Right ventricle myocardium inferior (tissue), 1 donor: ENCODE measurements at regions not wholly inside any gene's neighbourhood (a gene's known extent, or its start where the extent isn't known, plus 50 kb on each side); places are given as distances from the start of the nearest gene placed in this dataset.
"Not testable (repeated sequence)": the region's sequence is repeated elsewhere in the genome, so short reads cannot be mapped to it uniquely, and the experiment has no call there.

Experiments used
- ATAC-seq: fragments of 200-7000 bp; cut with Tn5 transposase; one replicate; pipeline ENCODE4 v1.9.1; 2020; ENCODE audit warnings: mild to moderate bottlenecking, moderate library complexity
- DNase-seq: peaks from one replicate; pipeline ENCODE4 v3.0.0; 2021; ENCODE audit errors: missing footprints
- intact Hi-C: fragments of 100-400 bp; cut with DNase I; formaldehyde crosslinking; loops from one replicate; pipeline ENCODE4 v1.11.0; 2022
- donor health status: DM: no; HTN: yes; CAD: no; lungs with severe emphysema.

DNA sequence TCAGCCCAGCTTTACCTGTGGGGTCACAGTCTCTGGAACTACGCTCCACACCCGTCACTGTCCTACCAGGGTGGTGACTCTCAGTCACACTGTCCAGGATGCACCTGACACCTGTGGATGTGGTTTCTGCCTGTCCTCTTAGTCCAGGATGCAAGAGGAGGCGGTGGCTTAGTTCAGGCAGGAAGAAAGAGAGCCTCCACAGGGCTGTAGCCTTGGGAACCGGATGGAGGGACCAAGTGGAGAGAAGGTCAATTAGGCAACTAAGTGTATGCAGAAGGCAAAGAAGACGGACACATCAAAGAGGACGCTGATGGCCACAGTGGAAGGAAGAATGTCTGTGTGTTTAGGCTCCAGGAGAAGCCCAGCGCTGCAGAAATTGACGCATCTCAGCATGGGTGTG, 153.9 kb upstream of the IRF2BP2 start:
- DNase-seq (no peak), ATAC-seq (no peak)
- intact Hi-C loops: no loop called here

DNA sequence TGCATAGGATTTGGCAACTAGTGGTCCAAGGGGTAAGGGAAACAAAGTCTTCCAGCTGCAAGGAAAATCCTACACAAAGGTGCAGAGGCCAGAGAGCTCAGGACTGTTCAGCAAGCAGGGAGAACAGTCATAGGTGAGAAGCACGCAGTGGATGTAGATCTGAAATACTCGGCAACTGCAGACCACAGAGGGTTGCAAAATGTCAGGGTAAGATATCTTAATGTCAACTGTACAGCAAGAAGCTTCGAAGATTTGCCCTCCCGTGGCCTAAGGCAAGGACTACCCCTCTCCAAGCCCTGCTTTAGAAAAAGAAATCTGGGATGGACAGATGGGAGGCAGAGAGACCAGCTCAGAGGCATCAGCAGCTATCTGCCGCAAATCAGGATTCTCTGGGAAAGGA, 153.4 kb upstream of the IRF2BP2 start:
- ATAC-seq: no peak
- DNase-seq: no peak
- intact Hi-C loops: no loop called here

DNA sequence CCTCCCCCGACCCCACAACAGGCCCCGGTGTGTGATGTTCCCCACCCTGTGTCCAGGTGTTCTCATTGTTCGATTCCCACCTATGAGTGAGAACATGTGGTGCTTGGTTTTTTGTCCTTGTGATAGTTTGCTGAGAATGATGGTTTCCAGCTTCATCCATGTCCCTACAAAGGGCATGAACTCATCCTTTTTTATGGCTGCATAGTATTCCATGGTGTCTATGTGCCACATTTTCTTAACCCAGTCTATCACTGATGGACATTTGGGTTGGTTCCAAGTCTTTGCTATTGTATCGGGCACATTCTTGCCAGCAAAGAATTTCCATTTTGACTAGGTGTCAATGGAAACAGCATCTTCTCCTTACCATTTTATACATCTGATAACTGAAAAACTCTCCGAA, 152.1 kb upstream of the IRF2BP2 start:
- DNase-seq, ATAC-seq, intact Hi-C loops: not testable (repeated sequence)

DNA sequence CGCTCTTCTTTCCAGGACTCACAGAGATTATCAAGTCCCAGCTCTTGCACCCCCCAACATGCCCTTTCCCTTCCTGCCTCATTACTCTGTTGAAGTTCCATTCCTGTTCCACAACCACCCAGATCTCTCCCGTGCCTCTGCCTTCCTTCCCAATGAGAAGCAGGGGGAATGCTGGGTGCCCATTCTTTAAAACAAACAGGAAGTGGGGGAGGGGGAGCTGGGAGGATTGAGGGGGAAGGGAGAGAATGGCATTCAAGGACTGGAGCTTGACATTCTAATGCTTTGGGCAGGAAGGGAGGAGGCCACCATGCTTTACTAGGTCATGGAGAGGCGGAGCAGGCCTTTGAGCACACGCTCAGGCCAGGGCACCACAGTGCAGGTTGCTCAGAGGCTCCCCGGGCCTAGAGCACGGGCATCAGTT, 150.3 kb upstream of the IRF2BP2 start:
- no peak for ATAC-seq
- intact Hi-C loops: no loop called here
- no peak for DNase-seq

DNA sequence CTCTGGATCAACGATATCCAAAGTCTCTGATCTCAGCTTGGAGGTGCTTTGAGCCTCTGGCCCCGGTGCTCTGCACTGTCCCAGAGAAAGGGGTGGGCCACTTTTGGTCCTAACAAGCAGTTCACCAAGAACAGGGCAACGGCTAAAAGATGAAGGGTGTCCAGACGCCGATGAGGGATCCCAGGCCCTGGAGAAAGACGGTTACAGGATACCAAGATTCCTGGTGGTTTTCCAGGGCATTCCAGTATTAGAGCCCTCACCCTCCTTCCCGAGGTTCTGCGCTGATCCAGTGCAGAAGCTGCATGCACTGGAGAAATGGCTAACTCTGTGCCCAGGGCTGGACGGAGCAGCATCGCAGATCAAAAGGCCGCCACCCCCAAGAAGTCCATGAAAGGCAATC, 149.9 kb upstream of the IRF2BP2 start:
- DNase-seq (no peak), ATAC-seq (no peak)
- intact Hi-C loops: no loop called here

DNA sequence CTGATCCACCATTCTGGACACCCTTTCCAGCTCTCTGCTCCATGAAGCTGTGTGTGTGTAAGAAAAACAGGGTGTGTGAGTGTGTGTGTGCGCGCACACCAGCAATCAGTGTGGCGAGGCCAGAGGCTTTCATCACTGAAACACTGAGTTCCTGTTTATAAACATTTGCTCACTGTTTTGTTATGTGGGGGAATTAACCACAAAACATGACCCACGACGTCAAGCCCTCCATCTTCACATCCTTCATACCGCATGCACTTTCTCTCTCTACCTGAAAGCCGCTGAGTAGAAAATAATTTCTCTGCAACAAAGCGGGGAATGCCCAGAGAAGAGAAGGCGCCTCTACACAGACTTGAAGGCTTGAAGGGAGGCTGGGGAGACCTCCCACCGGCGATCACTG, 148.9 kb upstream of the IRF2BP2 start:
- intact Hi-C loops: no loop called here
- no peak for DNase-seq
- no peak for ATAC-seq

DNA sequence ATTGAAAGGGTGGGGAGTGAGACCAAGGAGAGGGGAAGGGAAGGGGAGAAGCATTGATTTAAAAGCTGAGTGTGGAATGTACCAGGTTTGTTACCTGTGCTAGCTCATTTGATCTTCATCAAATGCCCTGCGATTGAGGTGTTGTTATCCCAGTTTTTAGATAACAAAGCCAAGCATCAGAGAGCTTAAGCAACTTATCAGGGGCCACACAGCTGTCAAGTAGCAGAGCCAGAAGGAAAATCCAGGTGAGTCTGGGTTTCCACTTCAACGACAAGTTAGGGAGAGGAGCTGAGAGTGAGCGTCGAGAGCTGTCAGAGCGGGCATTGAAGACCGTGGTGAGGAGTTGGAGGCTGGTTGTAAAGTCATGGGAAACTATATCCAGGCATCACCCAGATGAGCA, 146.9 kb upstream of the IRF2BP2 start:
- ATAC-seq (no peak), DNase-seq (no peak)
- intact Hi-C loops: no loop called here

DNA sequence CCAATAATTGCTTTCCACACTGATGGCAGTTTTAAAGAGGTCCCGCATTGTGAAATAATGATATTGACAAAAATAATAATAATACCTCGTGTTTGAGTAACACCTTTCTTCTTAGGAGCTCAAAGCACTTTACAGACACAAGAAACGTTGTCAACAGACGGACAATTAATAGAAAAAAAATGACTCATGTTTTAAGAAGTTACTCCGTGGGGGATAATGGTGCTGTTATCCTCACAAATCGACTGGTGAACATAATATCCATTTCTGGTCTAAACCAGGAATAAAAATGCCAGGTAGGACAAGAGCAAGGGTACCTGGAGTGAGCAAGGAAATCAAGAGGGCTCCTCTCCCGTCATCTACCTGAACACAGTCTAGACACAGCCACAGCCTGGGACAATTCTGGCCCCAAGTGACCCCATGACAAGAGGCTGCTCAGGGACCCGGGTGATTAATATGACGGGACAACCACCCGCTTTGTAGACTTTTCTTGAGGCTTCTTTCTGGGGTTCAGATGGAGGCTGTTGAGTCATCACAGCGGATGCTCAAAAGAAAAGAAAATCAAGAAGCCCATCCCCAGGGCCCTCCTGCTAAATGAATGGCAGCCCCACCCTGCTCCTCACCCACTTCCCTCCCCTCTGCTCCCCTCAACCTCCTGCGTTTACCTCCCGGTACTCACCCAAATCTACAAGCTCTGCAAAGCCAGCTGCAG, 146.2 kb upstream of the IRF2BP2 start:
- no peak for DNase-seq
- intact Hi-C loops: no loop called here
- no peak for ATAC-seq

DNA sequence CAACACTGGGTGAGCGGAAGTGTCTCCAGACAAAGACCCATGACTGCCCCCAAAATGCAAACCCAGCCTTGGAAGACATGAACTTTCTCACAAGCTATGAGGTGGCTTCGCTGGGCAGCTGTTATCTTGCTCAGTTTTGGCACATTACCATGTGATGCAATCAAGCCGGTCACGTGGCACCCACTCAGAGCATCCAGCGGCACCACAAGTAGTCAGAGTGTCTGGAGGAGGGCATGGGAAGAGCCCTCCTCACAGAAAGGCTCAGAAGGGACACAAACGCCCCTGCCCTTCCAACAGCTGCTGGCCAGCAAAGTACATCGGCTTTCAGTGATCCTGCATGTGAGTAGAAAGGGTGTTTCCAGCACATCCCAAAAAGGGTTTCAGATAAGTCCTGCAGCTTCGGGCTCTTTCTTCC, 145.5 kb upstream of the IRF2BP2 start:
- intact Hi-C loops: no loop called here
- ATAC-seq (peak; percentile 90), DNase-seq (peak; percentile 87)

DNA sequence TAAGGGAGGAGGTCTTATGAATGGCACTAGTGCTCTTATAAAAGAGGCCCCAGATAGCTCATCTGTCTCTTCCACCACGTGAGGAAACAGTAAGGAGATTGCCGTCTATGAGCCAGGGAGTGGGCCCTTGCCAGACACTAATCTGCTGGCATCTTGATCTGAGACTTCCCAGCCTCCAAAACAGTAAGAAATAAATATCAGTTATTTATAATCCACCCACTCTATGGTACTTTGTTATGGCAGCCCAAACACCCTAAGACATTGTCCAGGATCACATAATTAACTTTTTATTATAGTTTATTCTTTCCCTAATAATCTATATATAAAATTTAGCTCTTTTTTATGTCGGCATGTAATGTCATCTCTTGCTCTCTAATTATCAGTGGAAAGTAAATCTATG, 144.0 kb upstream of the IRF2BP2 start:
- intact Hi-C loops: no loop called here
- DNase-seq: no peak

DNA sequence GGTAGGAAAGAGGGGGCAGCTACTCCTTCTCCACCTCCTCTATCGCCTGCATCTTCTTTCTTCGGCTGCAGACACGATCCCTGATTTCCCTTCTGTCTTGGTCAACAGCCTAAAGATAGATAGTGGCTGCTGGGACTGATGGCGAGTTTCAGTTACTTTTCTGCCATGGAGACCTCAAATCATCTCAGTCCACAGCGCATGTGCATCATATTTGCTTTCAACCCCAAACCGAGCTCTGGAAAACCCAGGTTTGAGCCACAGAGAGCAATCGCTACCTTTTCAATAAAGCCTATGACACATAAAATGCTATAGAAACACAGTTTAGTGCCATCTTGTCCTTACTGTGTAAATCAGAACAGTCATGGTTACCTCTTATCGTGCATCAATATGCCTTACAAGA, 142.9 kb upstream of the IRF2BP2 start:
- ATAC-seq (no peak), DNase-seq (no peak)
- intact Hi-C loops: no loop called here

More for the DNA sequence above, 144.0 kb upstream of the IRF2BP2 start:
- no peak for ATAC-seq

DNA sequence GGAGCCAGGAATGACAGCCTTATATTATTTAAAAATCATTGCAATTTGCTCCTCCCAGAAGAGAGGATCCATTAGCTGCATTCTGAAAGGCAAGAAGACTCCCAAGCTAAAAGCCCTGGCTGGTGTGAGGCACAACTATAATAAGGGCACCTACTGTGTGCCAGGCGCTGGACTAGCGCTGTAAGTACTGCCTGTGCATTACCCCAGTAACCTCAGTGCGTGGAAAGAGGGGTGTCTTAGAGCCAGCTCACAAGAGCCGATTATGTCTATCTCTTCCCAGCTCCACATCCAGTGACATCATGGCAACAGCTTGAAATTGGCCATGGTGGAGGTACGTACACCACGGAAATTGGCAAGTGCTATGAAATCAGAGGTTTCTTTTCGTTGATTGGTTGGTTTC, 141.7 kb upstream of the IRF2BP2 start:
- intact Hi-C loops: no loop called here
- ATAC-seq (no peak), DNase-seq (no peak)

DNA sequence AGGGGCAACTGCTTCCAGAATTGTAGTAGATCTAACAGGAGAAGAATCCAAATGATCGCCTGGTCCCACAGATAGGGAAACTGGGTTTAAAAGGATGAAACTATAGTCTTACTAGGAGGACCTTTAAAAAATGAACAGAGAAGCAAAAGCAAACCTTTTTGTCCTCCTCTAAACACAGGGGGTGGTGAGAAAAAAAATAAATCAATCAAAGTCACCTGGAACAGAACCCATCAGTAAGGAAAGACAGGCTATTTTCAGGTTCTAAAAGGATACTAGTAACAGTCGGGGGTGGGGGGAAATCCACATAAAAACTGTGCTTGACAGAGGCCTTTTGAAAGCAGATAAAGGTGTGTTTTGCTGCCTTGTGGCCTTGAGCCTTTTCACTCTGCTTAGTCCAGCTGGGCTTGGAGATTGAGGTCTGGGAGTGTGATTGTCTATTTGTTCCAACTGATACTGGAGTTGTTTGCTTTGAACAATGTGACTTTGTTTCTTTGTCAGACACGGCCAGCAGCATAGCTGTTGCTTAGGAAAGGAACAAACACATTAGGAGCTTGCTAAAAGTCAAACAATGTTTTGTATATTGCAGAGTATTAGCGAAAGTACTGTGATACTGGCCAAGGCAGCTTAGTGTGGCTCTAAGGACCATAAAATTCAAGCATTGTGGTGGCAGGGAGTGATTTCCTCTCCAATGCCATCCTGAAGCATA, 141.1 kb upstream of the IRF2BP2 start:
- intact Hi-C loops: no loop called here
- DNase-seq: no peak
- ATAC-seq: peak; percentile 59

DNA sequence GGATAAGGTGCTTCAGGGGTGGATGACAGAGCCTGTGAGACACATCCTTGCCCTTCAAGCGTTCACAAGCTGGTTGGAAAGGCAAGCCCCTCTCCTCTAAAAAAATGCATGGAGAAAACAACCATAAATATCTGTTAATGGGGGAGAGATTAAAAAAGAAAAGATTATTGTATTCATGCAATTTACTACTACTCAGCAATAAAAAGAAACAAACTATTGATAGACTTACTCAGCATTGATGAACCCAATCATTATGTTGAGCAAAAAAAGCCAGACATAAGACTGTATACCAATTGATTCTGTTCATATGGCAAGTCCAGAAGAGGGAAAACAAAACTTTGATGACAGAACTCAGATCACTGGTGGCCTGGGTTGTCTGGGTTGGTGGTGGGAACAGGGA, 138.7 kb upstream of the IRF2BP2 start:
- ATAC-seq (no peak), DNase-seq (no peak)
- intact Hi-C loops: no loop called here

DNA sequence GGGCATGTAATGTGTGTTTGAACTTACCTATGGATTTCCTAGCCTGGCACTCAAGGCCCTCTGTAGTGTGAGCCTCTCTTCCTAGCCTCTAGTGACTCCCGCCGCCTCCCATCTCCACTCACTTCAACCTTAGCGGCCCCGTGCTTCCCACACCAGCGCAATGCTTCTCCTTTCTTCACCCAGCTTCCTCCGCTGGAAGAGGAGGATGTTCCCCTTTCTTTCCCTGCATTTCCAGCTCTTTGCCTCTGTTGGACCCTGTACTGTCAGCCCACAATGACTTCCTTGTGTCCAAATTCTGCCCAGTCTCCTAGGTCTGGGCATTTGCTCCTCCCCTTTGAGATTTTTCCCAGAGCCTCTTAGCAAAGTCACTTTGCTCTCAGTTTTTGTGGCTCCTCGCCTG, 138.1 kb upstream of the IRF2BP2 start:
- ATAC-seq: peak; percentile 12
- intact Hi-C loops: no loop called here

DNA sequence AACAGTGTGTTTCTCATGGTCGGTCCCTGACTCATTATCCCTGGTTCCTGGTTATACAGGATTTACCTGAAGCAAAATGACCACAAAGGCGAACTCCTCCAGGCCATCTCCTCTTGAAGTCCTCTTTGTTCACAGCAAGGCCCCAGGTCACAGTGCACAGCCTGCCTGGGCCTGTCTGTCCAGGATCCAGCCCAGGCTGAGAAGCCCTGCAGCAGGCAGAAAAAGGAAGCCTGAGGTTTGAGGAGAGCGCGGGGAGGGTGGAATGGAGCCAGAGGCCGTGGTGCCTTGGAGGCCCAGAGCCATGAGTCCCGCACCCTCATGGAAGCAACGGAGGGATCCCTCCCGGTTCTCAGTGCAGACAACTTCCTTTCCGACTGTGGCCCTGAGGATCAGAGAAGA, 136.8 kb upstream of the IRF2BP2 start:
- intact Hi-C loops: no loop called here
- no peak for ATAC-seq
- no peak for DNase-seq

More for the DNA sequence above, 138.1 kb upstream of the IRF2BP2 start:
- DNase-seq: no peak

DNA sequence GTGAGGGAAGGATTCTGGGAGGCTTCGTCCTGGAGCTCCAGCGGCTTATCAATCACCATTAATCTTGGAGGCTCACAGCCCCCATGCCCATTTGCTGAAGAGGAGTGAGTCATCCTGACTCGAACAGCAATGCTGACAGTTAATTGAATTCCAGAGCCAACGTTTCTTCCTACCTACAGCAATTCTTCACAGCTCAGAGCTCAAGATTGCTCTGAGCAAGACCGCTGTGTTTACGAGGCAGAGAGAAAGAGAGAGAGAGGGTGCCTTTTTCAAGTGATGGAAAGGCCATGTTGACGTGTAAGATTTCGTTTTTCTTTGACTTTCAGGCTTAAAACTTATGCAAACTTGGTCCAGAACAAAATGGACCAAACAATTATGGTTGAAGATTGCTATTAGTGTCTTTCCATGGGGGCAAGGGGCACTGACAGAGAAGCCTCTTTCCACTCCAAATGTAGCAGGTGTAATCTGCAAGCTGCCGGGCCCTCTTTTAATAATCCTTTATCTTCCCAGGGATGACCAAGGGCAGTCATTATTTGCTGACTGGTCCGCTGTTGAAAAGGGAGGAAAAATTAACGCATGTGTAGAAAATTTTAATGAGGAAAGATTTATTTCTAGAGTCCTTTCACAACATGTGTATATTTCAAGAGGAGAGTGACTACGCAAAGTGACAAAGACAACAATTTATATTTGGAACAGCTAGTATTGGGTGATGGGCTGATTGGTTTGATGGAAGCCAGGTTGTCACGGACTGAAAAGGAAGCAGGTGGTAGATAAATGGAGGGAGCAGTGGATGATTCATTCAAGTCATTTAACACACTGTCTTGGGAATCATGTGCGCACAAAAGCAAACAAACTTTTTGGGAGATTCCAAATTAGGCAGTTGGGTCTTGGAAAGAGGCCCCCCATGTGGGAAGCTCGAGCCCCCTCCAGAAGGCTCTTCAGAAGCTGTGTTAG, 136.1 kb upstream of the IRF2BP2 start:
- DNase-seq (no peak), ATAC-seq (no peak)
- intact Hi-C loops: no loop called here

DNA sequence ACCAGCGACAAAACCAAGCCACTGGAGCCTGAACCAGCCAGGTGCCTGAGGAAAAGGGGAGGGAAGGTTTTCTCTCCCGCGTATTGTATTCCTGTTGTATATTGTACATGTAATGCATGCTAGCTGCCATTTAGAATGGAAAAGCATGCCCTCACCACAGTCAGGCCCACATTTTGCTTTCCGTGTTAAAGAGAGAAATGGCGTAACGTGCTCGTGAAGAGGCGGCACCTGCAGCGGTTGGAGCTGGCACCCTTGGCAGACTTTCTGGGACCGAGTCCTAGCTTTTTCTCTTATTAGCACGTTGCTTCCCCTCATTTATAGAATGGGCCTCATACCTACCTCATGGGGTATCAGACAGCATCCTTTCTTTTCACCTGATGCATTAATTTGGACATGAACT, 135.3 kb upstream of the IRF2BP2 start:
- no peak for ATAC-seq
- DNase-seq: no peak
- intact Hi-C loops: no loop called here

DNA sequence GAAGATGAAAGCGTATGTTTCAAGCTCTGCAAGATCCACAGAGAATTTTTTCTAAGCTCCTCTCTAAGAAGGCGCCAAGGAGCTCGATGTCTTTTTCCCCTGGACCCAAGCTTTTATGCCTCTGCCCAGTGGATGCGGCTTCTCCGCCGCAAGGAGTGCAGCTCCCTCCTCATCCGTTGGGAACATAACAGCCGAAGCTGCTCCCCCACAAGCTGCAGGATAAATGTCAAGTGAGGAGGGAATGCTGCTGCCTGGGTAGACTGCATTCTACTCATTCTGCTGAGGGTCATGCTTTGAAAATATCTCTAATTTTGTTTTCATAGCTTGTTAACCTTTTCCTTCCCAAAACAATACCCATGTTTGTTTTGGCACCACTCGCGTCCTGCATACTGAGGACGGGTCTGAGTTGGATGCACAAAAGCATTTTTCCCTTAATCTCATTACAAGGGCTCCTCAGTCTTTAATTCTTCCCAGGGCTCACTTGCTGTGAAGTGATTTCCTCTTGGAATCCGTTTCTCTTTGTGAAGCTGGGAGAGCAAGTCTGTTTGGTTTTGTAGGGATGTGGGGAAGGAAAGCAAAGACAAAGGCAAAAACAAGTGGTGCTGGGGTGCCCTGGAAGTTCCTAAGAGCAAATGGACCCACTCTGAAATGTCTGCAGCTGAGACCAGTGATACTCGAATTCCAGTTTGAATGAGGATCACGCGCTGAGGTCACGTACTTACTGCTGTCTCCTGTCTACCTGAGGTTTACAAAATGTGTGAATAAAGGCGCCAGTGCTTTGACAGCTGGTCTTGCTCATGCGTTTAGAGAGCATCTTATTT, 134.0 kb upstream of the IRF2BP2 start:
- ATAC-seq: peak; percentile 57
- no peak for DNase-seq
- intact Hi-C loops: no loop called here
